Caco-2 (cell line): ENCODE measurements at regions not wholly inside any gene's neighbourhood (a gene's known extent, or its start where the extent isn't known, plus 50 kb on each side); places are given as distances from the start of the nearest gene placed in this dataset.

Experiments used
- BruUV-seq: library from RNA; stranded (reverse); fragments of 400-500 nt; replicated peaks from 2 replicates; lab custom pipeline; 2021; lab: Mats Ljungman, UMichigan
- CTCF ChIA-PET: fragments of 300-600 bp; sonication (Branson Sonifier 250); formaldehyde crosslinking; loops from one replicate; lab custom pipeline; 2022; ENCODE audit warnings: antibody characterized with exemption; lab: Charles Lee
- POLR2A ChIA-PET: fragments of 300-600 bp; sonication (Branson Sonifier 250); formaldehyde crosslinking; loops from one replicate; lab custom pipeline; 2022; ENCODE audit warnings: antibody characterized with exemption; lab: Charles Lee
- DNase-seq, 2 experiments: peaks; one replicate each; pipeline versions ENCODE4 v3.0.0 to v3.0.0-alpha.2; 2020 to 2022
- H3K27me3 ChIP-seq: replicated peaks from 2 replicates; pipeline ENCODE4 v1.6.0; 2011; ENCODE audit warnings: low read length; ENCODE audit not compliant: control insufficient read depth, insufficient read depth
- H3K36me3 ChIP-seq: 2 replicates; pipeline ENCODE4 v1.5.1; 2011; ENCODE audit warnings: low read length; ENCODE audit not compliant: control insufficient read depth, insufficient read depth
- H3K4me1 ChIP-seq: fragments of 250-450 bp; sonication (Bioruptor Pico); 2 replicates; pipeline ENCODE4 v1.5.1; 2020; ENCODE audit warnings: mild to moderate bottlenecking
- H3K4me3 ChIP-seq: 2 replicates; pipeline ENCODE4 v1.5.1; 2011; ENCODE audit warnings: low read depth, mild to moderate bottlenecking, control low read depth, low read length
- H3K9me3 ChIP-seq: fragments of 250-450 bp; sonication (Bioruptor Pico); 2 replicates; pipeline ENCODE4 v1.5.1; 2020; ENCODE audit warnings: mild to moderate bottlenecking, moderate library complexity
- H3K27ac Mint-ChIP-seq: one replicate; pipeline ENCODE4 v1.8.0; 2022; ENCODE audit warnings: mixed read lengths; ENCODE audit not compliant: unreplicated experiment
- H3K27me3 Mint-ChIP-seq: one replicate; pipeline ENCODE4 v1.8.0; 2022; ENCODE audit warnings: mixed read lengths; ENCODE audit not compliant: insufficient read depth, unreplicated experiment
- H3K36me3 Mint-ChIP-seq: one replicate; pipeline ENCODE4 v1.8.0; 2022; ENCODE audit warnings: mild to moderate bottlenecking, mixed read lengths; ENCODE audit not compliant: insufficient read depth, unreplicated experiment
- H3K4me1 Mint-ChIP-seq: one replicate; pipeline ENCODE4 v1.8.0; 2022; ENCODE audit warnings: low read depth, mixed read lengths; ENCODE audit not compliant: unreplicated experiment
- H3K4me3 Mint-ChIP-seq: one replicate; pipeline ENCODE4 v1.8.0; 2022; ENCODE audit warnings: mild to moderate bottlenecking, moderate library complexity, mixed read lengths; ENCODE audit not compliant: unreplicated experiment
- H3K9me3 Mint-ChIP-seq: one replicate; pipeline ENCODE4 v1.8.0; 2022; ENCODE audit warnings: mixed read lengths; ENCODE audit not compliant: unreplicated experiment
- CTCF ChIP-seq, 2 experiments: fragments of 200-600 bp in 1 of 2; IDR thresholded peaks; 1 replicate in 1 of 2; 2 replicates in 1 of 2; pipeline versions ENCODE4 v1.5.1 to v1.8.0; 2011 to 2022; ENCODE audit warnings: antibody characterized with exemption in 1 of 2, control low read depth in 1 of 2, inconsistent platforms in 1 of 2, low read depth in 1 of 2, low read length in 1 of 2, mild to moderate bottlenecking in 1 of 2, moderate library complexity in 1 of 2; ENCODE audit not compliant: insufficient read depth in 1 of 2, severe bottlenecking in 1 of 2, unreplicated experiment in 1 of 2
- intact Hi-C: fragments of 100-400 bp; cut with micrococcal nuclease; formaldehyde crosslinking; loops from one replicate; pipeline ENCODE4 v1.10.0; 2022; ENCODE audit not compliant: unreplicated experiment

GRCh38 chr1:175888996-175889395 lies 145.6 kb upstream of the TNR start:
- Mint-ChIP-seq H3K27ac (no peak overlapping the region), H3K4me1 (no peaks in the 10 kb centered on the region), H3K4me3 (no peak overlapping the region), H3K9me3 (no peaks in the 10 kb centered on the region), H3K36me3 (no peaks in the 10 kb centered on the region), H3K27me3 (no peaks in the 10 kb centered on the region)
- Histone ChIP-seq H3K4me3 (no peak overlapping the region), H3K27me3 (no peaks in the 10 kb centered on the region), H3K36me3 (no peaks in the 10 kb centered on the region), H3K9me3 (no peaks in the 10 kb centered on the region), H3K4me1 (no peaks in the 10 kb centered on the region)
- POLR2A ChIA-PET = no interaction called here
- CTCF ChIA-PET = interaction anchor here (1.0 kb wide), 1 partner anchor 49 kb away, joined by 3 read pairs; no protein-coding TSS in a partner anchor
- BruUV-seq = no TSS peak
- no peak for TF ChIP-seq CTCF (IDR thresholded peaks at IDR 0.05; ENCODE audit: insufficient read depth in 1 of 2, low read depth in 1 of 2, low read length in 1 of 2, severe bottlenecking in 1 of 2, unreplicated experiment in 1 of 2)
- intact Hi-C loops = loop anchor here (5.0 kb wide), 1 partner anchor 137 kb away; no protein-coding TSS in a partner anchor
- DNase-seq = no peak

GRCh38 chr1:175887981-175888428 lies 144.6 kb upstream of the TNR start:
- Mint-ChIP-seq H3K9me3 (no peaks in the 10 kb centered on the region), H3K27ac (no peak overlapping the region), H3K4me3 (no peak overlapping the region), H3K27me3 (no peaks in the 10 kb centered on the region), H3K4me1 (no peaks in the 10 kb centered on the region), H3K36me3 (no peaks in the 10 kb centered on the region)
- intact Hi-C loops = loop anchor here (5.0 kb wide), 1 partner anchor 136 kb away; no protein-coding TSS in a partner anchor
- no peaks in the 10 kb centered on the region for H3K4me1 ChIP-seq
- no peak overlapping the region for H3K4me3 ChIP-seq
- ChIA-PET CTCF (interaction anchor here (0.7 to 1.0 kb wide), 2 partner anchors 48 to 463 kb away, joined by 3 read pairs; no protein-coding TSS in a partner anchor), POLR2A (no interaction called here)
- BruUV-seq = no TSS peak
- peak; percentile 52 to 62 for DNase-seq
- peak; percentile 71 to 83 for TF ChIP-seq CTCF (IDR thresholded peaks at IDR 0.05; ENCODE audit: insufficient read depth in 1 of 2, low read depth in 1 of 2, low read length in 1 of 2, severe bottlenecking in 1 of 2, unreplicated experiment in 1 of 2)
- no peaks in the 10 kb centered on the region for H3K36me3 ChIP-seq
- H3K27me3 ChIP-seq = no peaks in the 10 kb centered on the region
- no peaks in the 10 kb centered on the region for H3K9me3 ChIP-seq

- Histone ChIP-seq H3K9me3 (no peaks in the 10 kb centered on the region), H3K4me1 (no peaks in the 10 kb centered on the region), H3K4me3 (no peak overlapping the region), H3K36me3 (no peaks in the 10 kb centered on the region), H3K27me3 (no peaks in the 10 kb centered on the region)
- TF ChIP-seq CTCF (IDR thresholded peaks at IDR 0.05; ENCODE audit: insufficient read depth in 1 of 2, low read depth in 1 of 2, low read length in 1 of 2, severe bottlenecking in 1 of 2, unreplicated experiment in 1 of 2) = no peak
- Mint-ChIP-seq H3K27me3 (no peaks in the 10 kb centered on the region), H3K9me3 (no peaks in the 10 kb centered on the region), H3K27ac (no peak overlapping the region), H3K4me1 (no peaks in the 10 kb centered on the region), H3K36me3 (no peaks in the 10 kb centered on the region), H3K4me3 (no peak overlapping the region)
- BruUV-seq = no TSS peak
- intact Hi-C loops = loop anchor here (5.0 kb wide), 1 partner anchor 135 kb away; no protein-coding TSS in a partner anchor
- POLR2A ChIA-PET = no interaction called here
- DNase-seq = no peak
- CTCF ChIA-PET = interaction anchor here (0.6 to 0.7 kb wide), 2 partner anchors 69 to 464 kb away, joined by 3 read pairs; no protein-coding TSS in a partner anchor
Observed at GRCh38 chr1:175887521-175887920, 144.1 kb upstream of the TNR start.
